Nephron (organoid): ENCODE measurements at regions not wholly inside any gene's neighbourhood (a gene's known extent, or its start where the extent isn't known, plus 50 kb on each side); places are given as distances from the start of the nearest gene placed in this dataset.
A peak's percentile ranks its signal among the peaks of the same experiment; 100 is the strongest.

ENCODE experiments used
- H3K27ac Mint-ChIP-seq, 3 experiments: 2 replicates each; pipeline ENCODE4 v1.8.0; 2020; ENCODE audit warnings: mixed read lengths in 3 of 3, mild to moderate bottlenecking in 2 of 3, moderate library complexity in 1 of 3
- H3K27me3 Mint-ChIP-seq: 2 replicates; pipeline ENCODE4 v1.8.0; 2021; ENCODE audit warnings: low read depth, mild to moderate bottlenecking, moderate library complexity, mixed read lengths
- H3K36me3 Mint-ChIP-seq: 2 replicates; pipeline ENCODE4 v1.8.0; 2020; ENCODE audit warnings: low read depth, mixed read lengths
- H3K4me1 Mint-ChIP-seq: 2 replicates; pipeline ENCODE4 v1.8.0; 2020; ENCODE audit warnings: mixed read lengths
- H3K4me3 Mint-ChIP-seq, 3 experiments: 2 replicates each; pipeline ENCODE4 v1.8.0; 2020; ENCODE audit warnings: mild to moderate bottlenecking in 3 of 3, mixed read lengths in 3 of 3, moderate library complexity in 2 of 3
- H3K9me3 Mint-ChIP-seq: 2 replicates; pipeline ENCODE4 v1.8.0; 2020; ENCODE audit warnings: mixed read lengths
- CTCF ChIP-seq, 3 experiments: fragments of 200-600 bp; sonication (generic); IDR thresholded peaks; one replicate each; pipeline ENCODE4 v1.5.0; 2021; ENCODE audit warnings: antibody characterized with exemption in 3 of 3; ENCODE audit not compliant: unreplicated experiment in 3 of 3

- no peak overlapping the region for H3K4me3 Mint-ChIP-seq
- peaks cover 14% of the 10 kb centered on the region for H3K4me1 Mint-ChIP-seq
- H3K36me3 Mint-ChIP-seq: no peaks in the 10 kb centered on the region
- no peak for TF ChIP-seq CTCF (IDR thresholded peaks at IDR 0.05; ENCODE audit: unreplicated experiment in 3 of 3)
- H3K27ac Mint-ChIP-seq: no peak overlapping the region
- H3K9me3 Mint-ChIP-seq: no peaks in the 10 kb centered on the region
- H3K27me3 Mint-ChIP-seq: no peaks in the 10 kb centered on the region
Observed at GRCh38 chr3:159416856-159417255, 571.8 kb upstream of the IL12A start.

GRCh38 chr3:159417761-159418160 is 570.9 kb upstream of the IL12A start:
- H3K4me3 Mint-ChIP-seq: no peak overlapping the region
- H3K4me1 Mint-ChIP-seq: peaks cover 14% of the 10 kb centered on the region
- H3K27ac Mint-ChIP-seq: peak overlapping the region in 1 of 3 experiments; percentile 42
- peaks cover 3% of the 10 kb centered on the region for H3K9me3 Mint-ChIP-seq
- no peaks in the 10 kb centered on the region for H3K27me3 Mint-ChIP-seq
- no peak for TF ChIP-seq CTCF (IDR thresholded peaks at IDR 0.05; ENCODE audit: unreplicated experiment in 3 of 3)
- H3K36me3 Mint-ChIP-seq: peaks cover under 1% of the 10 kb centered on the region

GRCh38 chr3:159418571-159419526 is 569.8 kb upstream of the IL12A start:
- H3K36me3 Mint-ChIP-seq: peaks cover 3% of the 10 kb centered on the region
- no peak overlapping the region for H3K27ac Mint-ChIP-seq
- peaks cover 14% of the 10 kb centered on the region for H3K4me1 Mint-ChIP-seq
- no peak overlapping the region for H3K4me3 Mint-ChIP-seq
- no peak for TF ChIP-seq CTCF (IDR thresholded peaks at IDR 0.05; ENCODE audit: unreplicated experiment in 3 of 3)
- peaks cover 5% of the 10 kb centered on the region for H3K9me3 Mint-ChIP-seq
- H3K27me3 Mint-ChIP-seq: no peaks in the 10 kb centered on the region

- Mint-ChIP-seq H3K27me3 (peaks cover 5% of the 10 kb centered on the region), H3K9me3 (peaks cover 3% of the 10 kb centered on the region), H3K4me1 (no peaks in the 10 kb centered on the region), H3K27ac (no peak overlapping the region), H3K36me3 (no peaks in the 10 kb centered on the region), H3K4me3 (no peak overlapping the region)
- no peak for TF ChIP-seq CTCF (IDR thresholded peaks at IDR 0.05; ENCODE audit: unreplicated experiment in 3 of 3)
Observed at GRCh38 chr3:159429702-159430101, 558.9 kb upstream of the IL12A start.

GRCh38 chr3:159432682-159433340 is 555.8 kb upstream of the IL12A start:
- H3K9me3 Mint-ChIP-seq: no peaks in the 10 kb centered on the region
- no peaks in the 10 kb centered on the region for H3K36me3 Mint-ChIP-seq
- no peak overlapping the region for H3K4me3 Mint-ChIP-seq
- peaks cover 5% of the 10 kb centered on the region for H3K27me3 Mint-ChIP-seq
- TF ChIP-seq CTCF (IDR thresholded peaks at IDR 0.05; ENCODE audit: unreplicated experiment in 3 of 3): no peak
- no peaks in the 10 kb centered on the region for H3K4me1 Mint-ChIP-seq
- H3K27ac Mint-ChIP-seq: no peak overlapping the region
